Astrocyte (in vitro differentiated cells and primary cell): ENCODE measurements at regions not wholly inside any gene's neighbourhood (a gene's known extent, or its start where the extent isn't known, plus 50 kb on each side); places are given as distances from the start of the nearest gene placed in this dataset.

Experiments used
- CTCF ChIP-seq: IDR thresholded peaks from 2 replicates; pipeline ENCODE4 v1.5.1; 2011; ENCODE audit warnings: low read depth, mild to moderate bottlenecking, inconsistent platforms, low read length, moderate library complexity; ENCODE audit not compliant: insufficient read depth
- EZH2 ChIP-seq: IDR thresholded peaks from 2 replicates; pipeline ENCODE4 v1.6.1; 2012; ENCODE audit warnings: mild to moderate bottlenecking, low read length, inconsistent platforms; ENCODE audit not compliant: insufficient read depth

GRCh38 chr11:116414357-116414880 is 358.4 kb downstream of the BUD13 start:
- no peak for TF ChIP-seq EZH2
- TF ChIP-seq CTCF: no peak
